ENCODE measurements at regions not wholly inside any gene's neighbourhood (a gene's known extent, or its start where the extent isn't known, plus 50 kb on each side); places are given as distances from the start of the nearest gene placed in this dataset.

DNA sequence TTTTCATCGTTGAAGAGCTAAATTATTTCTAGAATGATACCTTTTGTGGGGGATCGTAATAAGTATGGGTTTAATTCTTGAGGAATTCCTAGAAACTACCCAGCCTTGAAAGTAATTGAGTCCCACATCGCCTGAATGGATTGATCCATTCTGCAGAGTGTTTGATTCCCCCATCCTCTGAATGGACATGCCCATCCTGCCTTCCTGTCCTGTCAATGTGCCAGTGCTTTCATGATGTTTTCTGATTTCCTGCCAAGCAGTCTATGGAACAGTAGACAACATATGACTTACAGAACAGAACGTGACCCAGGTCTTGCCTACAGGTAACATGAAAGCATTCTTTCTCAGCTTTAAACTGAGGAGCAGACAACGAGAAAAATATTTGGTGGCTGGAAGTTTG is 319.2 kb downstream of the DRD1 start:
- no peaks in the 10 kb centered on the region for H3K27me3 ChIP-seq (replicated peaks; ENCODE audit: insufficient read depth)
- TF ChIP-seq, protein P1, sequence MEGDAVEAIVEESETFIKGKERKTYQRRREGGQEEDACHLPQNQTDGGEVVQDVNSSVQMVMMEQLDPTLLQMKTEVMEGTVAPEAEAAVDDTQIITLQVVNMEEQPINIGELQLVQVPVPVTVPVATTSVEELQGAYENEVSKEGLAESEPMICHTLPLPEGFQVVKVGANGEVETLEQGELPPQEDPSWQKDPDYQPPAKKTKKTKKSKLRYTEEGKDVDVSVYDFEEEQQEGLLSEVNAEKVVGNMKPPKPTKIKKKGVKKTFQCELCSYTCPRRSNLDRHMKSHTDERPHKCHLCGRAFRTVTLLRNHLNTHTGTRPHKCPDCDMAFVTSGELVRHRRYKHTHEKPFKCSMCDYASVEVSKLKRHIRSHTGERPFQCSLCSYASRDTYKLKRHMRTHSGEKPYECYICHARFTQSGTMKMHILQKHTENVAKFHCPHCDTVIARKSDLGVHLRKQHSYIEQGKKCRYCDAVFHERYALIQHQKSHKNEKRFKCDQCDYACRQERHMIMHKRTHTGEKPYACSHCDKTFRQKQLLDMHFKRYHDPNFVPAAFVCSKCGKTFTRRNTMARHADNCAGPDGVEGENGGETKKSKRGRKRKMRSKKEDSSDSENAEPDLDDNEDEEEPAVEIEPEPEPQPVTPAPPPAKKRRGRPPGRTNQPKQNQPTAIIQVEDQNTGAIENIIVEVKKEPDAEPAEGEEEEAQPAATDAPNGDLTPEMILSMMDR (IDR thresholded peaks at IDR 0.05): no peak
- H3K36me3 ChIP-seq: no peaks in the 10 kb centered on the region
- ATAC-seq (ENCODE audit: insufficient number of reproducible peaks, low FRiP score, low read depth) (no peak), DNase-seq (ENCODE audit: low spot score) (no peak)
- H3K4me3 ChIP-seq: no peak overlapping the region
- no peaks in the 10 kb centered on the region for H3K9me3 ChIP-seq
- H3K4me1 ChIP-seq (ENCODE audit: control insufficient read depth in 1 of 2, low read depth in 2 of 2): no peaks in the 10 kb centered on the region
- H3K27ac ChIP-seq: no peak overlapping the region

DNA sequence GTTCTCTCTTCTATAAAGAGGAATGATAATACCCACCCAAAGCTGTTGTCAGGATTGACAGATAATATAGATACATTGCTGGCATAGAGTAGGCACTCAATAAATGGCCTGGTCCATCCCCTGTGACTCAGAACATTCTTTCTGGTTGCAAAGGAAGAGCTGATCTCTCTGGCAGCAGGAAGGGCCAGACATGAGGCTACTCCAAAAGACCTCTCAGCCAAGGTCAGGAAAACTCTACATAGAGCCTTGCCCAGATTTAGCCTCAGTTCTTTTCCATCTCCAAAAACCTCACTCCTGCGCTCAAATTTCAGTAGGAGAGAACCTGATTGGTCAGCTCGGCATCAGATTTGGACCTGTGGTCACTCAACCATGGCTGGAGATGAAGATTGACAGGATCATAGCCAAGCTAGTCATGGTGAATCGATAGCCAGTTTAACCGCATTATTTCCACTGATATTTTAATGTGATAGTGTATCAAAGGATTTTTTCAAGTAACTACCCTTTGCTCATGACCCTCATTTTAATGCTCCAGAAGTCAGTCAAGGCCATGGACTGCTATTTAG is 319.6 kb downstream of the DRD1 start:
- TF ChIP-seq, protein P1 (IDR thresholded peaks at IDR 0.05): no peak
- DNase-seq (ENCODE audit: low spot score) (no peak), ATAC-seq (ENCODE audit: insufficient number of reproducible peaks, low FRiP score, low read depth) (no peak)
- Histone ChIP-seq H3K9me3 (no peaks in the 10 kb centered on the region), H3K4me1 (ENCODE audit: control insufficient read depth in 1 of 2, low read depth in 2 of 2) (no peaks in the 10 kb centered on the region), H3K4me3 (no peak overlapping the region), H3K27me3 (replicated peaks; ENCODE audit: insufficient read depth) (no peaks in the 10 kb centered on the region), H3K36me3 (no peaks in the 10 kb centered on the region), H3K27ac (no peak overlapping the region)

DNA sequence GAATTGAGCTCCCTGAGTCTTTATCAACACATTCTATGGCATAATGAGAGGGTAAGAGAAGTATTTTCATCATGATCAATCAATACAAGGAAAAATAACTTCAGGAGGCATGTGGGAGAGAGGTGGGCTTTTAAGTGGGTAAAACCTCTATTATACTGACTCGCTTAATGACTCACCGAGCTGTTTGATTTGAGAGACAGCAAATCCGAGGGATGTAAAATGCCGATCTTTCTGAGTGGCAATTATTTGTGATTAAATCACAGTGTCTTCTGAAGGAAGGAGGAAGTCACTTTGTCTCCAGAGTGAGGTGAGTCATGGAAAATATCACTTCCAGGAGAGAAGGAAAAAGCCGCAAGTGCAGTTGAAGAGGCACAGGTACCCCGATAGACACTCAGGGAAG is 320.4 kb downstream of the DRD1 start:
- no peaks in the 10 kb centered on the region for H3K9me3 ChIP-seq
- H3K4me3 ChIP-seq: no peak overlapping the region
- no peak for ATAC-seq (ENCODE audit: insufficient number of reproducible peaks, low FRiP score, low read depth)
- H3K27me3 ChIP-seq (replicated peaks; ENCODE audit: insufficient read depth): no peaks in the 10 kb centered on the region
- H3K36me3 ChIP-seq: no peaks in the 10 kb centered on the region
- TF ChIP-seq, protein P1 (IDR thresholded peaks at IDR 0.05): no peak
- no peak for DNase-seq (ENCODE audit: low spot score)
- H3K4me1 ChIP-seq (ENCODE audit: control insufficient read depth in 1 of 2, low read depth in 2 of 2): no peaks in the 10 kb centered on the region
- no peak overlapping the region for H3K27ac ChIP-seq

DNA sequence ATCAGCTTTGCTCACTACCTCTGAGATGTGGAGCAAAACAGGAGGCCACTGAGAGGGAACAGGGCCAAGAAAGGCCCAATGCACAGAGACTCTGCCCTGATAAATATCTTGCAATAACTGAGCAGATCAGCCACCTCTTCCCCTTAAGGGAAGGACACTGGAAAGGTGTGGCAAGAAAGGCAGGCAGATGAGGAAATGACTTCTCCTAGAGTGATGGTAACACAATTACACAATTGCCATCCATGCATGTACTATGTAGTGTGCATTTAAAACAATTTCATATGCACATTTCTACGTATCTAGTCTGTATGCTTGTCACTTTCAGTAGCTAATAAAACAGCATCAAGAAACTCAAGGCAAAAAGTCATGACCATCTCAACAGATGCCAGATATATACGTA is 322.5 kb downstream of the DRD1 start:
- H3K4me1 ChIP-seq (ENCODE audit: control insufficient read depth in 1 of 2, low read depth in 2 of 2): no peaks in the 10 kb centered on the region

DNA sequence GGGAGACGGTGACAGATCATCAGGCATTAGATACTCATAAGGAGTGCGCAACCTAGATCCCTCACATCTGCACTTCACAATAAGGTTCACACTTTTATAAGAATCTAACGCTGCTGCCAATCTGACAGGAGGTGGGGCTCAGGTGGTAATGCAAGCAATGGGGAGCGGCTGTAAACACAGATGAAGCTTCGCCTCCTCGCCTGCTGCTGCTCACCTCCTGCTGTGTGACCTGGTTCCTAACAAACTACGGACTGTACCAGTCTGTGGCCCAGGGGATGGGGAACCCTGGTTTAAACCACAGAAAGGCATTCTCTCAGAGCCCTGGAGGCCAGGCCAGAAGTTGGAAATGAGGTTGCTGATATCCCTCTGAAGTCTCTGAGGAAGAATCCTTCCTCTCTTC is 323.6 kb downstream of the DRD1 start:
- TF ChIP-seq, protein P1 (IDR thresholded peaks at IDR 0.05): no peak
- Histone ChIP-seq H3K36me3 (no peaks in the 10 kb centered on the region), H3K9me3 (no peaks in the 10 kb centered on the region), H3K27ac (no peak overlapping the region), H3K4me1 (ENCODE audit: control insufficient read depth in 1 of 2, low read depth in 2 of 2) (no peaks in the 10 kb centered on the region), H3K4me3 (no peak overlapping the region), H3K27me3 (replicated peaks; ENCODE audit: insufficient read depth) (no peaks in the 10 kb centered on the region)
- DNase-seq (ENCODE audit: low spot score) (no peak), ATAC-seq (ENCODE audit: insufficient number of reproducible peaks, low FRiP score, low read depth) (no peak)

More for the DNA sequence above, 322.5 kb downstream of the DRD1 start:
- H3K36me3 ChIP-seq: no peaks in the 10 kb centered on the region
- no peak overlapping the region for H3K27ac ChIP-seq
- TF ChIP-seq, protein P1 (IDR thresholded peaks at IDR 0.05): no peak
- no peak overlapping the region for H3K4me3 ChIP-seq
- no peaks in the 10 kb centered on the region for H3K27me3 ChIP-seq (replicated peaks; ENCODE audit: insufficient read depth)
- ATAC-seq (ENCODE audit: insufficient number of reproducible peaks, low FRiP score, low read depth) (no peak), DNase-seq (ENCODE audit: low spot score) (no peak)
- H3K9me3 ChIP-seq: no peaks in the 10 kb centered on the region

All from thoracic aorta (tissue), 2 donors.